ENCODE measurements at regions not wholly inside any gene's neighbourhood (a gene's known extent, or its start where the extent isn't known, plus 50 kb on each side); places are given as distances from the start of the nearest gene placed in this dataset.

DNA sequence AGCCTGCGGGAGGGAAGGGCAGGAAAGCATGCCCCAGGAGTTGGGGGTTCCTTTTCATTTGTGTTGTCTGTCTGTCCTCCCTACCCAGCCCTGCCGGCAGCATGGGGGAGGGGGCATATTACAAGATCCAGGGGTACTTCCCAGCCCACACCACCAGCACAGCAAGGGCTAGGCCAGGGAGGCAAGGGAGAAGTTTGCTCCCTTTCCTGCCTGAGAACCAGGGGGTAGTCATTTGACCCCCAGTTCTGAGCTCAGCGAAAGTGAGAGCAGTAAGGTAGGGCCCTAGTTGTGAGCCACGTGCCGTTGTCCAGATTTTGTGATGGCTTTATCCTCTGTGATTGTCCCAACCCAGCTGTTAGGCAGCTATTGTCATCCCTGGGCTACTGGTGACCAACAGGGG is 364.7 kb downstream of the BCL11B start:
- TF ChIP-seq, protein P1, sequence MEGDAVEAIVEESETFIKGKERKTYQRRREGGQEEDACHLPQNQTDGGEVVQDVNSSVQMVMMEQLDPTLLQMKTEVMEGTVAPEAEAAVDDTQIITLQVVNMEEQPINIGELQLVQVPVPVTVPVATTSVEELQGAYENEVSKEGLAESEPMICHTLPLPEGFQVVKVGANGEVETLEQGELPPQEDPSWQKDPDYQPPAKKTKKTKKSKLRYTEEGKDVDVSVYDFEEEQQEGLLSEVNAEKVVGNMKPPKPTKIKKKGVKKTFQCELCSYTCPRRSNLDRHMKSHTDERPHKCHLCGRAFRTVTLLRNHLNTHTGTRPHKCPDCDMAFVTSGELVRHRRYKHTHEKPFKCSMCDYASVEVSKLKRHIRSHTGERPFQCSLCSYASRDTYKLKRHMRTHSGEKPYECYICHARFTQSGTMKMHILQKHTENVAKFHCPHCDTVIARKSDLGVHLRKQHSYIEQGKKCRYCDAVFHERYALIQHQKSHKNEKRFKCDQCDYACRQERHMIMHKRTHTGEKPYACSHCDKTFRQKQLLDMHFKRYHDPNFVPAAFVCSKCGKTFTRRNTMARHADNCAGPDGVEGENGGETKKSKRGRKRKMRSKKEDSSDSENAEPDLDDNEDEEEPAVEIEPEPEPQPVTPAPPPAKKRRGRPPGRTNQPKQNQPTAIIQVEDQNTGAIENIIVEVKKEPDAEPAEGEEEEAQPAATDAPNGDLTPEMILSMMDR (IDR thresholded peaks at IDR 0.05; ENCODE audit: low read depth, low read length), result no peak
- TF ChIP-seq, protein P2, sequence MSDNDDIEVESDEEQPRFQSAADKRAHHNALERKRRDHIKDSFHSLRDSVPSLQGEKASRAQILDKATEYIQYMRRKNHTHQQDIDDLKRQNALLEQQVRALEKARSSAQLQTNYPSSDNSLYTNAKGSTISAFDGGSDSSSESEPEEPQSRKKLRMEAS (IDR thresholded peaks at IDR 0.05; ENCODE audit: low read depth, low read length), result no peak
- no peak for TF ChIP-seq MYC (IDR thresholded peaks at IDR 0.05; ENCODE audit: low read depth, low read length)
- no peak for TF ChIP-seq POLR2A (IDR thresholded peaks at IDR 0.05; ENCODE audit: extremely low read depth, insufficient read length)

Data from NB4 (cell line).